HG02885 (cell line): ENCODE measurements at regions not wholly inside any gene's neighbourhood (a gene's known extent, or its start where the extent isn't known, plus 50 kb on each side); places are given as distances from the start of the nearest gene placed in this dataset.
A peak's percentile ranks its signal among the peaks of the same experiment; 100 is the strongest.

ENCODE experiments used
- ATAC-seq: cut with Tn5 transposase; IDR thresholded peaks from one replicate; pipeline ENCODE4 v1.9.1; 2021; ENCODE audit warnings: mild to moderate bottlenecking; ENCODE audit not compliant: unreplicated experiment, poor library complexity

DNA sequence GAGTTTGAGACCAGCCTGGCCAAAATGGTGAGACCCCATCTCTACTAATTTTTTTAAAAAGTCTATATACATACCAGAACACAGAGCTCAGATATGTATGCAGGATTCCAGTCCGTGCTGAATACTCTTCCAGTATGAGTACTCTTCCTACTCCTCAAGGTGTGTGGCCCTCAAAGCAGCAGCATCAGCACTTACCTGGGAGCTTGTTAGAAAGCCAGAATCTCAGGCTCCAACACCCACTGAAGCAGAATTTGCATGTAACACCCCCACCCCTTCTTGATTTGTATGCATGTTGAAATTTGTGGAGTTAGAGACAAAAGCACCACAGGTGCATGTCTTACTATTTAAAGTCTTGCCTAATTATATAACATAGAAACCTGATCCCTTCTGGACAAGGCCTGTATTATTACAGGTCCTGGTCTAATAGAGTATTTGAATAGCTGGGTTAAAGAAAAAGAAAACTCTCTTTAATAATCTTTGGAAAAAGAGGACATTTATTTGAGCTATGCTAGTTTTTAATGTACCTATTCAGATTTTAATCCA is 50.3 kb upstream of the NFE2L2 start:
- ATAC-seq = no peak

DNA sequence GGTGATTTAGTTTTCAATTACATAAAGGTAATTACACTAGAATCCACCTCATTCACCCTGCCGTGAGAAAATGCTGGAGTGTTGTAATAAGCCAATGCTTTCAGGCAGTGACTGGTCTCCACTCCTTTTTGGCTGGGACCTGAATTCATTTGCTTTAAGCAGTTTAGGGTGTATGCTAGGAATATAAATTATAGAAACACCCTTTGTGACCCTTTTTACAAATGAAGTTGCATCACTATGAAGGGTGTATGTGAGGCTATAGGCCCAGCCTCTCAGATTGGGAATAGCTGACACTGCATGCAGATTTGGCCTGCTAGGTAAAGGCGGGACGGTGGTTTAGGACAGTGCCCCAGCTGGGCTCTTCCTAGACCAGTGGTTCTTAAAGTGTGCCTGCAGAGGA is 50.8 kb upstream of the NFE2L2 start:
- no peak for ATAC-seq

- ATAC-seq = no peak
These were observed 52.2 kb upstream of the NFE2L2 start for GRCh38 chr2:177316756-177317155.

GRCh38 chr2:177317443-177317842 is 52.9 kb upstream of the NFE2L2 start:
- no peak for ATAC-seq

DNA sequence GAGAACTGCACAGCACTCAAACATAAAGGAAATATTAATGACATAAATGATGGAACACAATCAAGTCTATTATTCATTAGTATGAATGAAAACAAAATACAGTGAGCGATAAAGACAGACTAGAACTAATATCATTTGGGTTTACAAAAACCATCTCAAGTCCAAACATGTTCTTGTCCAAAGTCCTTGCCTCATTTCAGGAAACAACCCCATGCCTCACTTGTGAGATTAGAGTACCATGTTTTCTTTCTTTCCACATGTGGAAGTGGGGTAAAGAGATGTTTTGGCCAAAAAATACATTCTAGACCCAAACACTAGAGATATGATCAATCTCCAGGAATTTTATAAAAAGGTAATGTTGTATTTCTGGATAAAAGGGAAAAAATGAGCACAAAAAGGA is 53.3 kb upstream of the NFE2L2 start:
- no peak for ATAC-seq

- no peak for ATAC-seq
These were observed 54.1 kb upstream of the NFE2L2 start for GRCh38 chr2:177318613-177319012.

DNA sequence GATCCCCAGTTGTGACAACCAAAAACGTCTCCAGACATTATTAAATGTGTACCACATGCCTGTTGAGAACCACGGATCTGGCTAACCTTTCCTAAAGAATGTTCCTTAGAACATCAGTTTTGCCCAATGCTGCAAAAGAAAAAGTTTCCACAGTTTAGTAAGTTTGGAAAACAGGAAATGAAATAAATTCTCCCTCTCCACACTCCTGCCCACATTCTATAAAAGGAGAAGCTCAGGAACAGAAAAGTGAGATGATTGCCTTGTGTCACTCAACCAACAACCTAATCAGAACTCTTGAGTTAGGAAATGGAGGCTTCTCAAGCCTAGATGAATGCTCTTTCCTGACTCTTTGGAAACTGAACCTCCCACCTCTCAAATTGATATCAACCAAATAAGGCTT is 56.1 kb upstream of the NFE2L2 start:
- ATAC-seq = no peak

- no peak for ATAC-seq
These were observed 58.3 kb upstream of the NFE2L2 start for GRCh38 chr2:177322801-177323261.

DNA sequence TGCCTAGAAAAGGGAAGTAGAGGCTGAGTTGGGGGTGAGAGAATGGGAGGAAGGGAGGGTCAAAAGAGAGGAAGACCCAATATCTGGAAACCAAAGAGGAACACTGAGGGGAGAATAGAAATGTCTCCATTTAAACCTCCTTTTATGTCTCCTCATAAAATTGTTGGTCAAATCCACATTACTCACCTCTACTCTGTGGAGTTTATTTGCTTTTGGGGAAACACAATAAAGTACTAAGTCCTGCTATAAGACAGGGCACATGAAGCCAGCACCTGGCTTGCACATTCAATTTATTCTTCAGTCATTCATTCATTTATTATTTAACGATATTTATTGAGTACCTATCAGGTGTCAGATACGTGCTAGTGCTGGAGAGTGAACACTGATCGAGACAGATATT is 60.3 kb upstream of the NFE2L2 start:
- ATAC-seq = no peak

DNA sequence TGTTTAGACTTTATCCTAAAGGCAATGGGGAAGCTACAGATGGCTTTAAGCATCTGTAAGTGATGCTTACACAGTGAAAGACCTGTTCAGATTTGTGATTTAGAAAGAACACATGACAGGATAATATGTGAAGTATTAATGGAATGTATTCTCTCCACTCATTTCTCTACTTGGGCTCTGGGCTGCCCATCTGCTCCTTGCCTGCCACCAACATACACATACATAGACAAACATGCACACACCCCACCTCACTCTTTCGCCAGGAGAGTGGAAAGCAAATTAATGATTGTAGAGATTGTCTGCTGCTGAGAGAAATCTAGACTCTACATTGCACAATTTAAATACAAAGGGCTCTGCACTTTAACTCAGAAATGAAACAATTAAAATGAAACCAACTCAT is 61.0 kb upstream of the NFE2L2 start:
- no peak for ATAC-seq

- no peak for ATAC-seq
These were observed 61.5 kb upstream of the NFE2L2 start for GRCh38 chr2:177326005-177326404.

GRCh38 chr2:177326591-177326990 is 62.1 kb upstream of the NFE2L2 start:
- no peak for ATAC-seq

DNA sequence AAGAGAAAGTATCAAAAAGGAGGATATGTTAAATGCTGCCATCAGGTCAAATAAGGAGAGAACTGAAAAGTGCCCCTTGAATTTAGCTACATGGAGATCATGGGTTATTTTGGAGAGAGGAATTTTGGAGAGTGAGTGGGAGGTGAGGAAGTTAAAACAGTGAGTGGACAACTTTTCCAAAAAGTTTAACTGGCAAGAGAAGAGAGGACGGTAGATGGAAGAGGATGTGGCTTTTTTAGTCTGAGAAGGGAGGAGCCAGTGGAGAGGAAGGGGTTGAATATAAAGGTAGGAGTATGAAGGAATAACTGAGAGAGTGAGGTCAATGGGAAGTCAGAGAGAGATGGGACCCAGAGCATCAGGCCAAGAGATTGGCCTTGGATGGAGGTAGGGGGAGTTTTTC is 62.5 kb upstream of the NFE2L2 start:
- no peak for ATAC-seq

- no peak for ATAC-seq
These were observed 63.5 kb upstream of the NFE2L2 start for GRCh38 chr2:177328056-177328455.

DNA sequence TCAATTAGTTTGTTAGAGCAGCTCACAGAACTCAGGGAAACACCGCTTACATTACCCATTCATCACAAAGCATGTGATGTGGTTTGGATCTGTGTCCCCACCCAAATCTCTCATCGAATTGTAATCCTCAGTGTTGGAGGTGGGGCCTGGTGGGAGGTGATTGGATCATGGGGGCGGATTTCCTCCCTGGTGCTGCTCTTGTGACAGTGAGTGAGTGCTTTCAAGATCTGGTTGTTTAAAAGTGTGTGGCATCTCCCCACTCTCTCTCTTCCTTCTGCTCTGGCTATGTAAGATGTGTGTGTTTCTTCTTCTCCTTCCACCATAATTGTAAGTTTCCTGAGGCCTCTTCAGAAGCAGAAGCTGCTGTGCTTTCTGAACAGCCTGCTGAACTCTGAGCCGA is 63.5 kb upstream of the AGPS start:
- no peak for ATAC-seq

GRCh38 chr2:177331466-177331997 is 61.0 kb upstream of the AGPS start:
- ATAC-seq = no peak

GRCh38 chr2:177332026-177332991 is 60.3 kb upstream of the AGPS start:
- ATAC-seq = peak; percentile 82

- no peak for ATAC-seq
These were observed 59.6 kb upstream of the AGPS start for GRCh38 chr2:177332992-177333388.

GRCh38 chr2:177334940-177335543 is 57.5 kb upstream of the AGPS start:
- ATAC-seq = peak; percentile 50

DNA sequence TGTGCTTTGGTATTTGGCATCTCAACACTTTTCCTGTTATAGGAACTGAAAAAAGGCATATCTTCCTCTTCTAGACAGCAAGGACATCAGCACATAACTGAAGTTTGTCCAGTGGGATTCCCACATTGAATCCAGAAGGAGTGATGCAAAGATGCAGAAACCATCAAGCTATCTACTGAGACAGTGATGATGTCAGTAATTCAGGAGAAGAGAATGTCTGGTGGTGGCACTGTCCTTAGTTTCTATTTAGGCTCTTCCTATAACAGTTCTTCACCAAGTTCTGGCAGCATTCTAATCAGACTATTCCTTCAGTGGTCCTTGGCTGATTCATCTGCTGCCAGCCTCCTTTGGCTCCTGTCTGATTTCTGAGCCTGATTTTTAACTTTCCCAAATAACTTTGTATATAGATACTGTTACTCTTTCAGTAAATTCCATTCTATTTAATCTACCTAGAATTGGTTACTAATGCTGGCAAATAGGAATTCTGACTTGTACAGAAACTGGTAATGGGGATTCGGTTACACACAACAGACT is 56.6 kb upstream of the AGPS start:
- no peak for ATAC-seq

DNA sequence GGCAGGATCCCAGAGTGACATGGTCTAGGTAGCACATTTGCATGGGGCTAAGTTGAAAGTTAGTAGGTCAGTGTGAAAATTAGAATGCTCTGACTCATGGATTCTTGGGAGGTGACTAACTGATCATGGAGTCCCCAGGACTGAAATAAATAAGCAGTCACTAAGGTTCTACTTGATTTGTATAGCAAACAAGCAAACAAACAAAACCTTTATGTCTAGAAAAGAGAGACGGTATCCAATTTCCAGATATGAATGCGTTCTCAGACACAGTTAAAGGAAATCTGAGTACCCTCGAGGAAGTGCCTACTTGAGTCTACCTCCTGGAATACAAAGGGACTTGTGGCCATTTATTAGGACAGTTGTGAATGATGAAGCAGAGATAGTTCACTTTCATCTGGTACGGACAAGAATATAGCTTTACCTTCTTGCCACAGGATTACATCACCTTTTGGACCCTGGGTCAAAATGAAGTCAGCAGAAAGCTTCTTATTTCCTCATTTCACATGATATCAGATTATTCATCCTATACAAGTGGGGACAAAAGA is 54.3 kb upstream of the AGPS start:
- no peak for ATAC-seq
